Hepatocyte (in vitro differentiated cells): ENCODE measurements at regions not wholly inside any gene's neighbourhood (a gene's known extent, or its start where the extent isn't known, plus 50 kb on each side); places are given as distances from the start of the nearest gene placed in this dataset.

Experiments
- DNase-seq: peaks from one replicate; pipeline ENCODE4 v3.0.0-alpha.2; 2016; ENCODE audit warnings: low spot score
- H2AFZ ChIP-seq: fragments of 200-600 bp; sonication (generic); 2 replicates; pipeline ENCODE4 v1.6.0; 2016; ENCODE audit warnings: antibody characterized with exemption, mild to moderate bottlenecking
- H3K27ac ChIP-seq: fragments of 200-600 bp; sonication (generic); 2 replicates; pipeline ENCODE4 v1.5.1; 2016; ENCODE audit warnings: mild to moderate bottlenecking
- H3K27me3 ChIP-seq: fragments of 200-600 bp; sonication (generic); 2 replicates; pipeline ENCODE4 v1.6.1; 2016
- H3K36me3 ChIP-seq: fragments of 200-600 bp; sonication (generic); replicated peaks from 2 replicates; pipeline ENCODE4 v1.5.1; 2016; ENCODE audit warnings: low read depth; ENCODE audit not compliant: insufficient read depth
- H3K4me1 ChIP-seq: fragments of 200-600 bp; sonication (generic); 2 replicates; pipeline ENCODE4 v1.5.1; 2016; ENCODE audit warnings: mild to moderate bottlenecking, moderate library complexity; ENCODE audit not compliant: insufficient read depth
- H3K4me2 ChIP-seq: fragments of 200-600 bp; sonication (generic); 2 replicates; pipeline ENCODE4 v1.6.0; 2016
- H3K4me3 ChIP-seq: fragments of 200-600 bp; sonication (generic); 2 replicates; pipeline ENCODE4 v1.5.1; 2016; ENCODE audit warnings: mild to moderate bottlenecking
- H3K79me2 ChIP-seq: fragments of 200-600 bp; sonication (generic); 2 replicates; pipeline ENCODE4 v1.6.0; 2017; ENCODE audit warnings: mild to moderate bottlenecking
- H3K9me2 ChIP-seq: fragments of 200-600 bp; sonication (generic); replicated peaks from 2 replicates; pipeline ENCODE4 v1.6.0; 2017; ENCODE audit warnings: mild to moderate bottlenecking; ENCODE audit not compliant: insufficient read depth
- H3K9me3 ChIP-seq: fragments of 200-600 bp; sonication (generic); 2 replicates; pipeline ENCODE4 v1.5.1; 2016; ENCODE audit warnings: low read depth, mild to moderate bottlenecking
- H4K20me1 ChIP-seq: fragments of 200-600 bp; sonication (generic); 2 replicates; pipeline ENCODE4 v1.6.0; 2016; ENCODE audit warnings: mild to moderate bottlenecking; ENCODE audit not compliant: insufficient read depth, poor library complexity, severe bottlenecking
- EZH2 ChIP-seq: fragments of 200-600 bp; sonication (generic); IDR thresholded peaks from 2 replicates; pipeline ENCODE4 v1.6.1; 2016; ENCODE audit warnings: antibody characterized with exemption, mild to moderate bottlenecking, borderline replicate concordance
- EZH2phosphoT487 ChIP-seq: fragments of 200-600 bp; sonication (generic); IDR thresholded peaks from one replicate; pipeline ENCODE4 v1.6.1; 2018; ENCODE audit warnings: antibody characterized with exemption, mild to moderate bottlenecking, low read depth, moderate library complexity; ENCODE audit not compliant: unreplicated experiment, severe bottlenecking
- WGBS: methylation state at CpG from one replicate; pipeline ENCODE4 v1.1.6; 2016; ENCODE audit warnings: low lambda C conversion rate; ENCODE audit errors: missing lambda C conversion rate; 5-methylcytosine and 5-hydroxymethylcytosine counted together
- TF ChIP-seq, protein P1 (sequence below): fragments of 200-600 bp; sonication (generic); IDR thresholded peaks from 2 replicates; pipeline ENCODE4 v1.5.1; 2016; ENCODE audit warnings: antibody characterized with exemption, mild to moderate bottlenecking; ENCODE audit not compliant: poor library complexity

GRCh38 chr3:10601151-10601856 lies 95.9 kb upstream of the ATP2B2 start:
- H3K4me2 ChIP-seq: no peak overlapping the region
- no peak for TF ChIP-seq EZH2
- TF ChIP-seq, protein P1, sequence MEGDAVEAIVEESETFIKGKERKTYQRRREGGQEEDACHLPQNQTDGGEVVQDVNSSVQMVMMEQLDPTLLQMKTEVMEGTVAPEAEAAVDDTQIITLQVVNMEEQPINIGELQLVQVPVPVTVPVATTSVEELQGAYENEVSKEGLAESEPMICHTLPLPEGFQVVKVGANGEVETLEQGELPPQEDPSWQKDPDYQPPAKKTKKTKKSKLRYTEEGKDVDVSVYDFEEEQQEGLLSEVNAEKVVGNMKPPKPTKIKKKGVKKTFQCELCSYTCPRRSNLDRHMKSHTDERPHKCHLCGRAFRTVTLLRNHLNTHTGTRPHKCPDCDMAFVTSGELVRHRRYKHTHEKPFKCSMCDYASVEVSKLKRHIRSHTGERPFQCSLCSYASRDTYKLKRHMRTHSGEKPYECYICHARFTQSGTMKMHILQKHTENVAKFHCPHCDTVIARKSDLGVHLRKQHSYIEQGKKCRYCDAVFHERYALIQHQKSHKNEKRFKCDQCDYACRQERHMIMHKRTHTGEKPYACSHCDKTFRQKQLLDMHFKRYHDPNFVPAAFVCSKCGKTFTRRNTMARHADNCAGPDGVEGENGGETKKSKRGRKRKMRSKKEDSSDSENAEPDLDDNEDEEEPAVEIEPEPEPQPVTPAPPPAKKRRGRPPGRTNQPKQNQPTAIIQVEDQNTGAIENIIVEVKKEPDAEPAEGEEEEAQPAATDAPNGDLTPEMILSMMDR: no peak
- no peaks in the 10 kb centered on the region for H3K79me2 ChIP-seq
- no peak overlapping the region for H3K4me3 ChIP-seq
- peaks cover 6% of the 10 kb centered on the region for H3K27me3 ChIP-seq
- H3K4me1 ChIP-seq: no peaks in the 10 kb centered on the region
- H2AFZ ChIP-seq: no peak overlapping the region
- no peak overlapping the region for H3K27ac ChIP-seq
- DNase-seq: no peak
- H3K9me3 ChIP-seq: no peaks in the 10 kb centered on the region
- no peaks in the 10 kb centered on the region for H3K36me3 ChIP-seq
- no peaks in the 10 kb centered on the region for H4K20me1 ChIP-seq
- WGBS: 75% methylated on average over 6 of the region's 6 CpGs
- no peaks in the 10 kb centered on the region for H3K9me2 ChIP-seq

- H3K4me1 ChIP-seq: no peaks in the 10 kb centered on the region
- WGBS: 87% methylated on average over 5 of the region's 5 CpGs
- H3K4me3 ChIP-seq: no peak overlapping the region
- TF ChIP-seq EZH2phosphoT487: no peak
- no peak for TF ChIP-seq EZH2
- TF ChIP-seq, protein P1: no peak
- no peak overlapping the region for H3K27ac ChIP-seq
- H3K9me2 ChIP-seq: no peaks in the 10 kb centered on the region
- no peaks in the 10 kb centered on the region for H4K20me1 ChIP-seq
- DNase-seq: no peak
- no peak overlapping the region for H3K4me2 ChIP-seq
- H3K27me3 ChIP-seq: peaks cover 8% of the 10 kb centered on the region
- no peaks in the 10 kb centered on the region for H3K9me3 ChIP-seq
- H3K79me2 ChIP-seq: no peaks in the 10 kb centered on the region
- H2AFZ ChIP-seq: no peak overlapping the region
- H3K36me3 ChIP-seq: no peaks in the 10 kb centered on the region
Observed at GRCh38 chr3:10601857-10602230, 96.5 kb upstream of the ATP2B2 start.

- peaks cover 8% of the 10 kb centered on the region for H3K27me3 ChIP-seq
- no peaks in the 10 kb centered on the region for H3K4me1 ChIP-seq
- TF ChIP-seq EZH2 (no peak), EZH2phosphoT487 (no peak)
- TF ChIP-seq, protein P1: no peak
- H3K36me3 ChIP-seq: no peaks in the 10 kb centered on the region
- H3K4me2 ChIP-seq: no peak overlapping the region
- 90% methylated on average over 7 of the region's 7 CpGs for WGBS
- no peaks in the 10 kb centered on the region for H3K79me2 ChIP-seq
- H3K27ac ChIP-seq: no peak overlapping the region
- H3K9me2 ChIP-seq: no peaks in the 10 kb centered on the region
- H3K4me3 ChIP-seq: no peak overlapping the region
- no peaks in the 10 kb centered on the region for H3K9me3 ChIP-seq
- H2AFZ ChIP-seq: no peak overlapping the region
- no peaks in the 10 kb centered on the region for H4K20me1 ChIP-seq
- DNase-seq: no peak
Observed at GRCh38 chr3:10602271-10602670, 96.9 kb upstream of the ATP2B2 start.
